Occipital lobe (tissue), 1 donor: ENCODE measurements at regions not wholly inside any gene's neighbourhood (a gene's known extent, or its start where the extent isn't known, plus 50 kb on each side); places are given as distances from the start of the nearest gene placed in this dataset.
"Not testable (repeated sequence)": the region's sequence is repeated elsewhere in the genome, so short reads cannot be mapped to it uniquely, and the experiment has no call there.

Experiments used
- DNase-seq: peaks from one replicate; lab custom pipeline; 2025; lab: John Stamatoyannopoulos, UW

DNA sequence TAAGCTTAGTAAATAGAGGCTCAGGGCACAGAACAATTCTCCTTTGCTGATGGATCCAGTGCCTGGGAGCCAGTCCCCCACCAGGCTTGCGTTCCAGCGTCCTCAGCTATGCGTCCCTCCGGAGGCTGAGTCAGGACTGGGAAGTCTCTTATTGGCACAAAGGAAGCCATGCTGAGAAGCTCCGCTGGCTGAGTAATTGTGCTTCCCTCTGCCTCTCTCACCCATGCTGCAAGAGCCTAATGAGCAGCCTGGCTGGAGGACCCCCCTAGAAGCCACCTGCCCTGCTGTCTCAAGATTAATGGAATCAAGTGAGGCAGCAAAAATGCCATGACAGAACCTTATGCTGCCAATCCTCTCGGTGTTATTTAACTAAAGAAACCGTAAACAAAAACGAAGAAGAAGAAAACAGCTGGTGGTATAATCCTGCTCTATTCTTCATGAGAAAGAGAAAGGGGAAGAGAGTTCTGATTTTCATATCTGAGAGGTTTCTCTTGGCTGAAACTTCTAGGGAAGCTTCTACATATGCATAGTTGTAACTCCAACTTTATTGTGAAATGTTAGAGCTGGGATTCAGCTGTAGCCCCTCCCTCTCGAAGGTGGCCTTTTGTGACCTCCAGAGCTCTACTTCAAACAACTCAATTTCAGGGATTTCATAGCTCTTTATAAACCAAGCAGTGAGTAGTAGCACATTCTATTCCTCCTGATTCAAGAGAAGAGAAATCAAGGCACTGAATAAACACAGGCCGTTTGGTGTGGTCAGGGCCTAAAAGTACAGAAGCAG lies 185.4 kb upstream of the SEMA6A start:
- no peak for DNase-seq

DNA sequence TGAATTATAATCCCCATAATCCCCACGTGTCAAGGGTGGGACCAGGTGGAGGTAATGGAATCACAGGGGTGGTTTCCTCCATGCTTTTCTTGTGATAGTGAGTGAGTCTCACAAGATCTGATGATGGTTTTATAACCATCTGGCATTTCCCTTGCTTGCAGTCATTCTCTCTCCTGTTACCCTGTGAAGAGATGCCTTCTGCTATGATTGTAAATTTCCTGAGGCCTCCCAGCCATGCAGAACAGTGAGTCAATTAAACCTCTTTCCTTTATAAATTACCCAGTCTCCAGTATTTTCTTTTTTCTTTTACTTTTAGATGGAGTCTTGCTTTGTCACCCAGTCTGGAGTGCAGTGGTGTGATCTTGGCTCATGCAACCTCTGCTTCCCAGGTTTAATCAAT lies 182.7 kb upstream of the SEMA6A start:
- DNase-seq, result no peak

DNA sequence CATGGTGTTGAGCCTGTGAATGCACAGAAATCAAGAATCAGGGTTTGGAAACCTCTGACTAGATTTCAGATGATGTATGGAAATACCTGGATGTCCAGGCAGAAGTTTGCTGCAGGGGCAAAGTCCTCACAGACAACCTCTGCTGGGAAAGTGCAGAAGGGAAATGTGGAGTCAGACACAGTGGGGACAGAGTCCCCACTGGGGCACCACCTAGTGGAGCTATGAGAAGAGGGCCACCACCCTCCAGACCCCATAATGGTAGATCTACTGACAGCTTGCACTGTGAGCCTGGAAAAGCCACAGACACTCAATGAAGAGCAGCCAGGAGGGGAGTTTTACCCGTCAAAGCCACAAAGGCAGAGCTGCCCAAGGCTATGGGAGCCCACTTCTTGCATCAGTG lies 181.9 kb upstream of the SEMA6A start:
- DNase-seq, result no peak

DNA sequence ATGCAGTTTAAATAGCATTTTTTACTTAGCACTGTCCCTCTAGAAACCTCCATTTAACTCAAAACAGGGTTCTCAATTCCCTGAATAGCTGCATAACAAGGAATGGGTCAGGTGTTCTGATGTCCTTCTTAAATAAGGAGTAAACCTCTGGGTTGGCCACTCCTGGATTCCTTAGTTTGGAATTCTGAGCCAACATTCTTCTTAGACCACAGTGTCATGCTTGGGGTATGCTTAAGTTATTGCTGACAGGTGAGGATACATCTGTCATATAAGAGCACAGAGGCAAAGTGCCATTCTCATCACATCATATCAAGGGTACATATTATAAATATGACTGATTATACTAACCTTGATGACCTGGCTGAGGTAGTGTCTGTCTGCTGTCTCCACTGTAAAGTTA lies 179.9 kb upstream of the SEMA6A start:
- DNase-seq, result no peak

DNA sequence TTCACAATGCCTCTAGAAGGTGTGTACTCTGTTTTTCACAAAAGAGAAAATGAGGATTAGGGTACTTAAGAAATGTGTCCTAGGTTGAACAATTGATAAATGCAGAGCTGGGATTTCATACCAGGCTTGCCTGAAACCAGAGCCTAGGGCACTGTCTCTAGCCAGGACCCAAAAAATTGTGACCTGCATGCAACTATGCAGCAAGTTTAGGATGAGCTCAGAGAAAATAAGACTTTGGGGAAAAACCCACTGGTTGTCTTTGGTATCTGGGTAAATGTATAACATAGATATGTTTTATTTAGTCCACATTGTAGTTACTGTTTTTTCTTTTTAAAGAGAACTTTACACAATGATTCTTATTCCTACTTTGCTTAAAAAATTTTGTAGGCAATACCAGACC lies 177.1 kb upstream of the SEMA6A start:
- no peak for DNase-seq

DNA sequence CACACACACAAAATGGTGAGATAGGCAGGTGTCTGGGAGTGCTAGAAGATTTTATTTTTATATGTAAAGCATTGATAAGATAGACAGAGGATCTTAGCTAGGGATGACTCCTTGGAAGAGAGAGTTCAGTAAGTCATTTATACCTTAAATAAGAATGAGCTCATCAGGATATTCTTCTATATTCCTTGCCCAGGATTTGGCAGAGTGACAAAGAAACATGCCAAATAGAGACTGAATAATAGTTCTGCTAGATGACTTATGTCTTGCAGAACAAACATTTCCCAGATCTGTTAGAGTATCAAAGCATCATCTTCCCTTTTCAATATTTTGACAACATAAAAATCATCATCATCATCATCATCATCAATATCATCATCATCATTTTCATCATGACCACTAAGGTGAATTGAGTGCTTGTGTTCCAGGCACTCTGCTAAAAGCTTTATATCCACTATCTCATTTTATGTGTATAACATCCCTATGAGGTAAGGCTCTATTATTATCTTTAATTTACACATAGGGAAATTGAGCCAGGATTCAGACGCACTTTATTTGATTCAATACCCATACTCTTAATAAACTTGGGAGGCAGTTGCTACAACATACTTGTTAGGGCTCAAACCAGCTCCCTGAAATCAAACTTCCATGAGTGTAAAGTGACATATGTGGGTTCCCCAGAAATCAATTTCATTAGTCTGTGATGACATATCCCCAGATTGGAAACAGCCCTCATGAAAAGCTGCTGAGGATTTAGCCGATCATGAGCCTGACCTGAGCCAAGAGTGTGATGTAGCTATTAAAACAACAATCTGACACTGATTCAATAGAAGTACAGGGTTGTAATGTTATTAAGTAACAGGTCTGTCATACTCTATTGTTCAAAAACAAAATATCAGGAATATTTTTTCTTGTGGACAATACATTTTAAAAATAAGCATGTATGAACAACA lies 176.3 kb upstream of the SEMA6A start:
- no peak for DNase-seq

DNA sequence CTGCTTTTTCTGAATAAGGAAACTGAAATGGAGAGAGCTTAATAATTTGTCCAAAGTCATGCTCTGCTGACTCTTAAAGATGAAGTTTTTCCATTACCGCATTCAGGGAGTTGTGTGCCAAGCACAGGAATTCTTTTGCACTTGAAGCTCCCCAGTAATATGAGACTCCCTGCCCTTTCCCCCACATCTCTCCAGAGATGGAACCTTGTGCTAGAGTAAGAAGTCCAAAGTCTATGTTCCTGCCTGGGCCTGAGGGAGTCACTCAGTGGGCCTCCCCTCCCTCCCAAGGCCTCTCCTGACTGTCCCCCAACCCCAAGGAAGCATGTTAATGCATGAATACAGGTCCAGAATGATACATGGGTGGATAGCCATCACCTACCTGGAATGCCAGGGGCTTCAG lies 173.3 kb upstream of the SEMA6A start:
- no peak for DNase-seq

DNA sequence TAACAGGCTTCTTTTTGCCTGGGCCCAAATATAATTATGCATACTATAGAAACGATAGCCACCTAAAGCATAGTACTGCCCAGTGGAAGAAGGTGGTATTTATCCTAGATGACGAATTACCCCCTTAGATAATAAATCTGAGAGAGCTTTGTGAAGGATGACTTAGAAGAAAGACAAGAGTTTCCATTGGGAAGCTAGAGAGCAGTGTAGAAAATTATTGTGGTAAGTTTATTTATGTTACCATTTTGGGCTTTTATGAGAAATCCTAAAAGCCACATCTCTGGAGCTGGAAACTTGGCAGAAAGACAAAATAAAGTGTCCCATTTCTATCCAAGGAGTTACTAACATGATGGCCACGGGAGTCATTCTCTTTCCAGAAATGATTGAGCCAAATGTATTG lies 172.0 kb upstream of the SEMA6A start:
- no peak for DNase-seq

DNA sequence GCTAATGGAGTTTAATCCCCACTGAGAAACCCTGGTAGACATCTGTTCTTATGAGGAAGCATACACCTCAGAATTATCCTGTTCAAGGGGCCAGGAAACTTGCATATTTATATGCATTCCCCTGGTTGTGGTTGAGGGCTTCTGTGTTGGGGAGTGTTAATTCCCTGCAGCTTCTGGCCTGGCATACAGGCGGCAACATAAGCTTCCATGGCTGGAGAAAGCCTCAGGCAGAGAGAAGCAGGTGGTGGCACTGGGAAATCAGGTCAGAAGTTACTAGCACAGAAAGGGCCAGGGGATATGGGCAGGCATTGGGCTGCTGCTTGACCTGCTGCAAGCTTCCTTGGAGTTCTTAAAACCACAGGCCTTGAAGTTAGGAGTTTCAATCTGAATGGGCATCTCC lies 166.1 kb upstream of the SEMA6A start:
- DNase-seq, result no peak

DNA sequence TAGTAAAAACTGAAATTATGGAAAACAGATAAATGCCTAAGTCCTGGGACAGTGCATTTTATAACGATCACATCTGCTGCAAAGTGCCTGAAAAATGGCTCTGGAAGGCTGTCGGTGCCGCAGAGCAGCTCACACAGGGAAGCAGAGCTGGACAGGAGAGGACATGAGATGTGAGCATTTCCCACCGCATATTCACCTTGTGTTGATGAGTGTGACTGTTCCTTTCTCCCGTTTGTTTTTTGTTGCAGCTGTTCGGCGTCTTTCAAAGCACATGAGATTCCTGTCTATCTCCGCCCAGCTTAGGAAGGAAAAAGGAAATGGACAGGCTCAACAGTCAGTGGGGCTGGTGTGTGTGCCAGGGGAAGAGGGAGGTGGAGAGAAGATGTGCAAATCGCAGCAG lies 164.9 kb upstream of the SEMA6A start:
- no peak for DNase-seq

DNA sequence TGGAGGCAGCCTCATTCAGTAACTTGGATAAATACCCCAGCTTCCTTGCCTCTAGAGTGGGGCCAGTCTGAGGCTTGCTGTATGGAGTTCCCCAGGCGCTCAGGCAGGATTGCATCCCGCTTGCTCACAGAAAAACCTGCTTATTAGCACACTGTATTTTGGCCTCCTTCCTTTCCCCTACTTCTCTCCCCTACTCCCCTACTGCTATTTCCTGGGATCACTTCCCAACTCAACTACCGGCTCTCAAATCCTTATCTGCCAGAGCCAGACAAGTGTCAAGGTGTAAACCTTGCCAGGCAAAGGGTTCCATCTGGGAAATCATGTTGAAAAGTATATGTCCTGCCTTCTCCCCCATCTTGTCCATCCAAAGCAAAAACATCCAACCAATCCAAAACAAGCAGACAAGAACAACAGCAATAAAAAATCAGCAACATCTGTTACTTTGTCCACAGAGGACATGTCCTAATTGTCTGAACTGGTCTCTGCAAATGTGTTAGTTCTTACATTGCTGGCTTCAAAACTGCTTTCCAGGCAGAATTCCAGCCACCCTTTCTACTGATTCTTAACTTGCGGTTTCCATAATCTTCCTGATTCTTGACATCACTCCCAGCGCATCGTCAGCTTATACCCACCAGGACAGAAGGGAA lies 164.1 kb upstream of the SEMA6A start:
- DNase-seq, result no peak

DNA sequence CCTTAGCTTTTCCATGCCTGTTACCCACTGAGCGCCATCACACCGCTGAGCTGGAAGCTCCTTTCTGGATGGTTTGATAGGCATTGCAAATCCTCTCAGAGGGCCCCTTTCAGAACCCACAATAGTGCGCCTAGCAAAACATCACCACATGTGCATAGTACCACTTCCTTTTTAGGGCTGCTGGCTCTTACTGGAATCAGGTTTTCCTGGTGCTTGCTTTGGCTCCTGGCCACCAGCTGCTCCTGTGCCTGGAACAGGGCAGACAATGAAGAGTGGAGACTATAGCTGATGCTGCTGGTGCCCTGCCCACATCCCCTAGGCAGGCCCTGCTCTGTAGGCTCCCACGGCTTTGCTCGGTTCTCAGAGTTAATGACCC lies 163.6 kb upstream of the SEMA6A start:
- DNase-seq, result no peak

DNA sequence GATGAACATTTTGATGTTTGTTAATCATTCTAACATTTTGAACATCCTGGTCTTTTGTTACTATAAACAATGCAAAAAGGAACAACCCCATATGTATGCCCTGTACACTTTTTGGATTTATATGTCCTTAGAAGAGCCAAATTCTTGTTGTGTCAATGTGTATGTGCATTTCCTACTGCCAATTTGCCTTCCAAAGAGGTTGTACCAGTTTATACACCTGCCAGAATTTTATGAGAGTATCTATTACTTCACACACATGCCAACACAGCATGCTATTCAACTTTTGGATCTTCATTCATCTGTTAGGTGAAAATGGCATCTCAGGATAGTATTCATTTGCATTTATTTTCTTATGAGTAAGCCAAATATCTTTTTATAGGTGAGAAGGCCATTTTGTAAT lies 162.0 kb upstream of the SEMA6A start:
- no peak for DNase-seq

DNA sequence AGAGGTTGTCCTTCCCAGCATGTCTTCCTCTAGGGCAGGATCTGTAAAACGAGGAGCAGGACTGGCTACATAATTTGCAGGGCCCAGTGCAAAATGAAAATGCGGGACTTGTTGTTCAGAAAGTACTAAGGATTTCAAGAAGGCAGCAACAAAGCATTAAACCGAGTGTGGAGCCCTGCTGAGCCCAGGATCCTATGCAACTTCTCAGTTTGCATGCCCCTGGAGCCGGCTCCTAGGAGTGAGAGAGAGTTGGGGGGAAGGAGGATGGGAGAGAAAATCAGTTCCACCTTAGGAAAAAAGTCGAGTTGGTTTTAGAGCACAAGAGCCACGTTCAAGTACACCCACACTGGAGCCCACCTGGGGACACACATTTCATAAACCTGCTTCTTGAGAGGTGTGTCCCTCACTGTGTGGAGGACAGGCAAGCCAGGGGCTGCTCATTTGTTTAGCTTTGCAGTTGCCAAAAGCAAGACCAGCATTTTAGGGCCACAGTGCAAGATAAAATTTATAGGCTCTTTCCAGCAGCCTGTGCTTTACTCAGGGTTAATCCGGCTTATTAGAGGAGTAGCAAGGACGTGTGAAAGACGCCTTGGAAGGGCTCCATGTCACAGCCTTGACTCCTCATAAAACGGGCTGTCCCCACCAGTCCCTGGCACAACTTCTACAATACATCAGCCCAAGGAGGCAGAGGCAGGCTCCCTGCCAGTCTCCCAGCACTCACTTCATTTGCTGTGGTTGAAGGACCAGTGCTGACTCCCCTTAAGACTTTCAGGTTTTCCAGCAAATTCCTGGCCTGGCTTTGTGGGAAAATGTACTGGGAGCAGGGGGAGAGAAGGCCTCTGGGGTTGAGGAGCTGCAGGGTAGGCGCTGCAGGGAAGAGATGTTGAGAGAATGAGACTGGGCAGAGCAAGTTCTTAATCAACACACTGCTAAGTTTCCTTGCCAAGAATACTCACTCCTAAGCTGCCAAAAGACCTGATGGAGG lies 159.7 kb upstream of the SEMA6A start:
- DNase-seq, result no peak

DNA sequence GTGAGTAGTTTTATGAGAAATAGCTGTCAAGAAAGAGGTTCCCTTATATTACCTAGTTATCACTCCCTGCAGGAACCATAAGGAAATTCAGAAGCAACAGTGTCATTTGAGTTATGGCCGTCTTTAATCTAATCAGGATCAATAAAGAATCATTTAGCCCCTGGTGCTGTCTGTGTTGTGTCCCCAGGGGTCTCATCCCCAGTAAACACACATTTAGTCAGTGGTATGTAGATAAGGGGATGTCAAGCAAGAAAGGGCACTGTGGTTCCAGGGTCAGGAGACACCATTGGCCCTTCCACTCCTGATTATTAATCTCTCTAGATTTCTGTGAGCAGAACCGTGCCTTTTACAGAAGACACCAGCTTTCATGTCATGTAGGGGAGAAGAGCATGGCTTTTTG lies 158.0 kb upstream of the SEMA6A start:
- no peak for DNase-seq

DNA sequence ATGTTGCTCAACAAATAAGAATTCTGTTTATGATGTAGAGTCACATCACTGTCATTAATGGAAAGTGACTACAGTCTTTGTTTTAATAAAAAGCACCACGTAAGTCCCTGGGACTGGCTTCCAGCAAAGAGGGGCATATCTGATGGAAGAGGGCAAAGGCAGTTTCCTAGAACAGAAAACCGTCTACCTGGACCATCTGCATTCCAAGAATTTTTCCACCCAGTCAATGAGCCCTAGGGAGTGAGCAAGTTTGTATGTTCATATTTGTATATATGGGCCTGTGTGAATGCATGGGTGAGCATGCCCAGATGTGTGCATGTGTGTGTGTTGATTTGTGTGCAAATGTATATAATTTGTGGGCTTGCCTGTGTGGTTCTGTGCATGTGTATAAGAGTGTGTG lies 156.8 kb upstream of the SEMA6A start:
- no peak for DNase-seq

DNA sequence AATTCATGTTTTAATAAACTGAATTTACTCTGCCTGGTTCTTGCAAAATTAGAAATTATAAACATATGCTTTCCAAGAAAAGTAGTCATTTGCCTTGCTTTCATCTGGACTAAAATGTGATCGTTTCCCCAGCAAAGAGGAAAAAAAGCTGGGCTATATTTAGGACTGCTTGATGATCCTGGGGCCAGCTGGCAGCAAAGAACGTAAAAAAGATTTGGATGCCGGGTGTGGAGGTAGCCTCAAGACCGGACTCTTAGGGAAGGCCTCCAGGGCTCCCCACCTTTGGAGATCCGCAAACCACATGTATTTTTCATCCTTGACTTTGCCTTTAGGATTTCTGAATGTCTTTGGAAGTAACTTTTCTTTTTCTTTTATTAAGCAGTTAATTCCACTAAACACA lies 156.1 kb upstream of the SEMA6A start:
- no peak for DNase-seq

DNA sequence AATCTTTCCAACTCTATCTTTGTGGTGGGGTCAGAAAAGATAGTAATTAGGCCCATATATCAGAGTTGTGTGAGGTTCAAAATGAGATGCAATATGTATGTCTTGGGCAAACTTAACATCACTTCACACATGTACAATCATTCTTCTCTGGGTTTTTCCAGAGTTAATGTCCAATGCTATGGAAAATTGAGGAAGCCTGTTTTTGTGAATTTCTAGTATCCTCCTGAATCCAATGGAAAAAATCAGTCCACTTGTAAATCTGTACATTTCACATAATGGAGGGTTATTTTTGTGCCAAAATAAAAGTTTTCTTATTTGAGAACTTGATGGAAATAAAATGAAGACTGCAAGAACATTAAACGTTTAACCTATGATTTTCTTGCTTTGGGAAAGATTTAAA lies 155.6 kb upstream of the SEMA6A start:
- no peak for DNase-seq

DNA sequence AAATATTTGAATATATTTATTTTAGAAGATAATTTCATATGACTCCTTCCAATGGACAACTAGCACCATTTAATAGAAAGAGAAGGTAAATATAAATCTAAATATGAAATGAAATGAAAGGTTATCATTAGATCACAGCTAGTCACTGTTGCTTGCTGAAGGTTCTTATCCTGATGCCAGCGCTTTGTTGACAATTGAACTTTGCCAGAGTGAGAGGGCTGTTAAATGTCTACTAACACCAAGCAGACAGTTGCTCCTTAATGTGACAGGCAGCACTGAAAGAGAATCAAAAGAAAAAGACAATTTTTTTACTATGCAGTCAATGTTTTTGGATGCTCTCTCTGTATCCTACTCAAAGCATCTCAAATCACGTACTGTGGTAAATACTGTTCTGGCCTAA lies 152.6 kb upstream of the SEMA6A start:
- DNase-seq, result no peak

DNA sequence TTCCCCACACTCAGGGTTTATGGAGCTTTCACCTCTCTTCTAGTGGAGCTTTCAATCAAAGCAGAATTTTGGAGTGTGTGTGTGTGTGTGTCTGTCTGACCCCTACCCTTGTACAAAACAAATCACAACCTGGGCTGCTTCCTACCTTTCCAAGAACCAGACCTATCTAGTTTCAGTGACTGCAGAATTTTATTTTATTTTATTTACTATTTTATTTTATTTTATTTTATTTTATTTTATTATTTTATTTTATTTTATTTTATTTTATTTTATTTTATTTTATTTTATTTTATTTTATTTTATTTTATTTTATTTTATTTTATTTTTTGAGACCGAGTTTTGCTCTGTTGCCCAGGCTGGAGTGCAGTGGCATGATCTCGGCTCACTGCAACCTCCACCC lies 151.6 kb upstream of the SEMA6A start:
- DNase-seq, result not testable (repeated sequence)

DNA sequence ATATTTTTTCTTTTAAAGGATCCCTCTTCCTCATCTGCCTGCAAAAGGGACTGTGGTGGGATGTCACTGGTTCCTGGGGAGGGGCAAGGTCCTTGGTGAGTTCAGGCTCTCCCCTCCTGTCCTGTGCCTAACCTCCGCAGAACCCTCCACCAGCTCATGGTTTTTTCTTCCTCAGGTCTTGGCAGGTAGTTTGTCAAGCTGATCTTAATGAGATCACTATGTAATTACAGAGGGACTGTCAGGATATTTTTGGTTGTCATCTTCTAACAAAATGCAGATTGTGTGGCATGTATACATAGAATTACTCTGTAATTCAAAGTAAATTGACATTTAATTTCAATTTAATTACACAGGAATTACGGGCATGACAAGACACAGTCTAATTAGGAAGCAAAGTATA lies 150.3 kb upstream of the SEMA6A start:
- DNase-seq, result no peak
